ENCODE measurements at regions not wholly inside any gene's neighbourhood (a gene's known extent, or its start where the extent isn't known, plus 50 kb on each side); places are given as distances from the start of the nearest gene placed in this dataset.

DNA sequence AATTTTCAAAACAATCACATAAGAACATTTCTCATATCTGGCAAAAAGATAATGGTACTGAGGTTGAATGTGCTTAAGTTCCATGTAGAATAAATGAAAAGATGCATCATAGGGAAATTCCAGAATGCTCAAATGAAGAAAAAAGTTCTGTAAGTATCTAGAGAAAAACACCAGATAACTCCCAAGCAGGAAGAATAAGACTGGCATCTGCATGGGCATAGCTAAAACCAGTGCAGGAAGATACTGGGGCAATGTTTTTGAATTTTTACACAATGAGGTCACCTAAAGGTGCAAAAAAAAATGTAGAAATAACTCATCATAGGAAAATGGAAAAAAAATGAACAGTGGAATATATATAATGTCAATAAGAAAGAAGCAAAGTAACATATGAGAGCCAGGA, 275.2 kb downstream of the BAMBI start:
- no peak for DNase-seq

DNA sequence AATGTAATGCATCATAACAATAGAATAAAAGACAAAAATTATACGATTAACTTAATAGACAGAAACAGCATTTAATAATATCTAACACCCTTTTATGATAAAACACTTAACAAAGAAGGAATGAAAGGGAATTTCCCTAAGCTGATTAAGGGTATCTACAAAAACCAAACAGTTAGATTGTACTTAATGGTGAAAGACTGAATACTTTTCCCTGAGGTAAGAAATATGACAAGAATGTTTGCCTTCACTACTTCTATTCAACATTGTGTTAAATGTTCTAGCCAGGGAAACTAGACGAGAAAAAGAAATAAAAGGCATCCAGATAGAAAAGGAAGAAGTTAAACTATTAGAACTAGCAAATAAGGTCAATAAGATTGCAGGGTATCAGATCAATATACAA, 276.9 kb downstream of the BAMBI start:
- DNase-seq = no peak

DNA sequence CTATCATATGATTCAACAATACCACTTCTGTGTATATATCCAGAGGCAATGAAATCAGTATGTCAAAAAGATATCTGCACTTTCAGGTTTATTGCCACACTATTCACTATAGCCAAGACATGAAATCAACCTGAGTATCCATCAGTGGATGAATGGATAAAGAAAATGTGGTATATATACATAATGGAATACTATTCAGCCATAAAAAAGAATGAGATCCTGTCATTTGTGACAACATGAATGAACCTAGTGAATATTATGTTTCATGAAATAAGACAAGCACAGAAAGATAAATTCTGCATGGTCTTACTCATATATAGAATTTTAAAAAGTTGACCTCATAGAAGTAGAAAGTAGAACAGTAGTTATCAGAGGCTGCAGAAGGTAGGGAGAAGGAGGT, 281.1 kb downstream of the BAMBI start:
- DNase-seq = no peak

DNA sequence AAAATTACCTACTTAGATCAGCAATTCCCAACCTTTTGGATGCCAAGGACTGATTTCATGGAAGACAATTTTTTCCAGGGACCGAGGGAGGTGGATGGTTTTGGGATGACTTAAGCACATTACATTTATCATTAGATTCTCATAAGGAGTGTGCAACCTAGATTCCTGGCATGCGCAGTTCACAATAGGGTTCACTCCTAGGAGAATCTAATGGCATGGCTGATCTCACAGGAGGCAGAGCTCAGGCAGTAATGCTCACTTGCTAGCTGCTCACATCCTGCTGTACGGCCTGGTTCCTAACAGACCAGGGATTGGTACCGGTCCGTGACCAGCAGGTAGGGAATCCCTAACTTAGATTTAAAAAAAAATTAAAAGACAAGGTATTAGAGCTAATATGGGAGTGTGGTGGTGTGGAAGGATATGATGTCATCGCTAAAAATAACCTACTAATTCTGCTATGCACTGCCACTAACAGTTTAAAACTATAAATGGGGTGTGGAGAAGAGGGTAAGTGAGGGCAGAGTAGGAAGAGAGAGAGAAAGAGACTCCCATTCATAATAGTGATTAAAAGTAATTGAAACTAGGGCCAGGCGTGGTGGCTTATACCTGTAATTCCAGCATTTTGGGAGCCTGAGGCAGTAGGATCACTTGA, 282.7 kb downstream of the BAMBI start:
- DNase-seq = no peak

DNA sequence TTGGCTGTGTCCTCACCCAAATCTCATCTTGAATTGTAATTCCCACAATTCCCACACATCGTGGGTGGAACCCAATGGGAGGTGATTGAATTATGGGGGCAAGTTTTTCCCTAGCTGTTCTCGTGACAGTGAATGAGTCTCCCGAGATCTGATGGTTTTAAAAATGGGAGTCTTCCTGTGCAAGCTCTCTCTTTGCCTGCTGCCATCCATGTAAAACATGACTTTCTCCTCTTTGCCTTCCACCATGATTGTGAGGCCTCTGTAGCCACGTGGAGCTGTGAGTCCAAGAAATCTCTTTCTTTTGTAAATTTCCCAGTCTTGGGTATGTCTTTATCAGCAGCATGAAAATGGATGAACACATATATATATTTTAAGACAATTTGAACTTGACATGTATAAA, 285.4 kb downstream of the BAMBI start:
- DNase-seq = no peak

DNA sequence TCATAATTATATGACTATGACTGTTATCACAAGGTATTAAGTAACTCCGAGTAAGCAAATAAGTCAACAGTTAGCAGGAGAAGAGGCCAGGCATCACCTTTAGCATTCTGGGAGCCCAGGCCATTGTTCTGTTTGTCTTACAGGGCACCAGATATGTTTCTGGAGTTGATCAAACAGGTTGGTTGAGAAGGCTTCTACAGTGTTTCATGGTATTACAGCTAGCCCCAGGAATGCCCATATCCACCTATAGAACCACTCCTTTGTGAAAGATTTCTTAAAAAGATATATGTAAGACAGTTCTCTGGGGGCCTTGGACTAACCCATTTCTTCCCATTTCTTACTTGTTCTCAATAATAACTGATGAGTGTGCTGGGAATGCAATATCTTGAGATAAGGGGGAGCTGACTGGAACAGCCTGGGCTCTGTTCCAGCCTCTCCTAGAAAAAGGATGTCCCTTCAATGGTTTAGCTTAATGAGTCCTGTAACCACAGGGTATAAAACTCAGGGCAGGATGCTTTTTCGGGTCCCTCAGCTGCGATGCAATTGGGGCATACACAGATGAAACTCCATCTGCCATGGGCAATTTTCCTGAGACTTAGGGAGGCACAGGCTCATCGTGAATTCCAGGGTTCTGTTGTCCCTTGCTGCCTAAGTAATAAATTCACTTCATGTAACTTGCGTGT, 286.4 kb downstream of the BAMBI start:
- no peak for DNase-seq

DNA sequence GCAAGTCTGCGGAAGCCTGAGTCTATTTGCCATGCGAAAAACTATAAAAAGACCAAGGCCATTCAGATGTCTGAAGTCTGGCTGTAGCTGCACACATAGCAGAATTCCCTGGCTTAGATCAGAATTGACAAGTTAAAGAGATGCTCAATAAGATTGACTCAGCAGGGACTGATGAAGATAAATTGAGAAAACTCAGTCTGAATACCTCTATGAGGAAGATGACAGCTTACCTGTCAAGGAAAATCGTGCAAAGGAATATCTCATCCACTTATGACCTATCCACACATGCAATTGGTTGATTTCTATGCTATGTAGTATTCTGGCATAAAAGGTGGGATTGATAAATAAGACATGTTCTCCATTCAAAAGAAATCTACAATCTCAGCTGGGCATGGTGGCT, 288.6 kb downstream of the BAMBI start:
- DNase-seq = no peak

DNA sequence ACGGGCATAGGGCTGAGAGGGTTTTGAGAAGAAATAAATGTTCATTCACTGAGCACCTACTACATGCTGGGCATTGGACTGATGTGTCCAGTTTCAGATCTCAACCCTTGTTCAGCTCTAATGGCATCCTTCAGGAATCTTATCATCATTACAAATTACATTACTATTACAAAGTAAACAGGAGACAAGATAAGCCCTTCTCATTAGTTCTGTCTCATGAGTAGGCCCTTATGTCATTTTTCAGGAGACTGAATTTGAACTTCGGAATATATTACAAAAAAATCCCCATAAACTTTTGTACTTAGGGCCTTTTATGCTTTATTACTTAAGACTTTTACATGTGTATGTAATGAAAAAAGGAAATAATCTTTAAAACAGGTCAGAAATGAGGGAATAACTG, 289.7 kb downstream of the BAMBI start:
- DNase-seq = no peak

DNA sequence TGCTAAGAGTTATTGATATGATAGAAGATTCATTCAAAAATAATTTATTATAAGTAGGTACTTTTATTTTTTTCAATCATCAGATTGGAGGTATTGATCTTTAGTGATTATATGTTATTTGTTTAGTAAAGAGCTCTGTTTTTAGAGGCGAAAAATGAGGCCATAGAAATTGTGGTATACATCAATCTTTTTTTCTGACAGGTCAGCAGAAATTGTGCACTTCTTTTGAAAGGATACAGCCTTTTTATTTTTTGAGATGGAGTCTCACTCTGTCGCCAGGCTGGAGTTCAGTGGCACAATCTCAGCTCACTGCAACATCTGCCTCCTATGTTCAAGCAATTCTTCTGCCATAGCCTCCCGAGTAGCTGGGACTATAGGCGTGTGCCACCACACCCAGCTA, 292.1 kb downstream of the BAMBI start:
- DNase-seq = no peak

DNA sequence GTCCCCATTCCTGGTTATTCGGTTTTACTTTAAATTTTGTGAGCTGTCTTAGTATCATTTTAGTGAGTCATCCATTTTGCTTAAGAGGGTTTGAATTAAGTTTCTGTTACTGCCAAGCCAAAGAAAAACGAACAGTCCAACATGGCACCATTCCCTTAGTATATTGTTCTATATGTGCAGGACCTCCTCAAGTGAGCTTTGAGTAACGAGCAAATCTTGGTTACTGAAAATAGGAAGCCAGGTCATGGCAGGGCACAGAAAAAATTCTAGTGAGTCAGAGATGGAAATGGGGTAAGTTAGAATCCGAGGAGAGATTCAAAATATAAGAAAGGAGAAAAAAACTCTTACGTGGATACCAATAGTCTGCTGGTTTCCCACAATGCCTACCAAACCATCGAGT, 292.9 kb downstream of the BAMBI start:
- DNase-seq = no peak

DNA sequence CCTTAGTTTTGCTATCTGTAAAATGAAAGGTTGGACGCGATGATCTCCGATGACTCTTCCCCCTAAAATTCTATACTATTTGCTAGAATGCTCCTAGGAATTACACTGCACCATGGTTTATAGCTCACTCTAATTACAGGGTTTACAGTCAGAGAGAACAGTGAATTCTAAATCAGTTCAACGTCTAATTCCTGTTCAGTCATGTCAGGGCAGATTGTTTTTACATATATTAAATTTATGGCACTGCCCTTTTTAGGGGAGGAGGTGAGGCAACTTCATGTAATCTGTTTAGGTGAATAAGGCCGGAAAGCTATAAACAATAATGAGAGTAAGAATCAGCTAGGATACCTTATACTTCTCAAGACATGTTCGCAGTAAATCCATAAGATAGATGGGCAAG, 293.9 kb downstream of the BAMBI start:
- DNase-seq = no peak

DNA sequence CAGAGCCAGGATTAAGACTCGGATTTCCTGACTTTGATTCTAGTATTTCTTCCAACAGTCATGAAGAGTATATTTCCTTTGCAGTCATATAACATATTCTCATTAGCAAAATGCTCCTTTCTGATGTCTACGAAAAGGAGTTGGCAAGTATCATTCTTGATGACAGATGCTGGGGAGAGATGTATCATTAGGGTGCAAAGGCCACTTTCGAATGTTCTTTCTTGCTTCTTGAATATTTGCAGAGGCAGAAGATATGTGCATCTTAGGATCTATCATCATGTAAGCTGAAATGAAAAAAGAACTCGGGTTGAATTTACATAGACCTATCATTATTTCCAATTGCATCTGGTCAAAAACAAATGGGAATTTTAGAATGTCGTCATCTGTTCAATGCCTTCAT, 294.4 kb downstream of the BAMBI start:
- no peak for DNase-seq

DNA sequence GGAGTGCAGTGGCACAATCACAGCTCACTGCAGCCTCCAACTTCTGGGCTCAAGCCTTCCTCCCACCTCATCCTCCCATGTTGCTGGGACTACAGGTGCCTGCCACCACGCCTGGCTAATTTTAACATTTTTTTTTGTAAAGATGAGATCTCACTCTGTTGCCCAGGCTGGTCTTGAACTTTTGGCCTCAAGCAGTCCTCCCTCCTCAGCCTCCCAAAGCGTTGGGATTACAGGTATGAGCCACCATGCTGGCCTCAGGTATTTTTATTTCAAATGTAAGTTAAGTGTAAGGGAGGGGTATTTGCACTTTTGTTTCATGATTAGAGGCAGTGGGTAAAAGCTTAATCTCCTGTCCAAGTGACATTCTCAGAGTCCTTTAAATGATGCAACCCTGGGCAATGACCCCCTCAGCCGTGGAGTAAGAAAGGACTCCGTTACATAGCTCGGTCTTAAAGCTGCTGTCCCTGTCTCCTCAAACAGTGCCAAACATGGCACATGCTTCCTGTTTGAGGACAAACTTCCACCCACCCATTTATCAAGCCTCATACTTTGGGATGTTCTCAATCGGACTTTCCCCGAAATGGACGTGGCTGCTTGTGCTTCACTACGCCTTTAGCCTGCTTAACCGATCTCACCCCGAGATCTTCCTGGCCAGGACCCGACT, 296.1 kb downstream of the BAMBI start:
- no peak for DNase-seq

DNA sequence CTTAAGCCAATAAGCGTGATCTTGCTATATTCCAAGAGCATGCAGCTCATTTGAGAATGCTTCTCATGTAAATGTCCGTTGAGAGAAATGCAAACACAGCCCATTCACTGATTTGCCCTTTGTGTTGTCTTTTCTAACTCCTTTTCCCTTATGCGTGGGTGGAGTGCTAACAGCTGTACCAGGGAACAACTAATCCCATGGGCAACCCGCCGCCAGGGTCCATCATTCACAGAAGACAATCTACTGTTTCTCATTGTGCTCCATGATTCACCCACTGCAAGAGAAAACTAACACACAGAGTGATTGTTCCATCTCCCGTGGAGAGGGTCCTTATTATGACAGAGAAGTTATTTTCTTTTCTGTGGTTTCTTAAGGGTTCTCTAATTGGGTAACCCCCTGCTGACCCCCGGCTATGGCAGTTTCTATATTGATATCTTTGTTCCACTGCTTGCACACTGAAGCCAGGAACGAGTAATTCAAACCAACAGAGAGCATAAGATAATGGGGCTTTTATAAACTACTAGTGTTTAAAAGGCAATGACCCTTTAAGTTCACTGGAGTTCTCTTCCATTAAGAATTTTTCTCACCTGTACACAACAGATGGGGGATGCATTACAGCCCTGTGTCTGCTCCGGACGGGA, 298.7 kb downstream of the BAMBI start:
- DNase-seq = peak in 9 of 56 donors; percentile 1 to 65 (median 10)

DNA sequence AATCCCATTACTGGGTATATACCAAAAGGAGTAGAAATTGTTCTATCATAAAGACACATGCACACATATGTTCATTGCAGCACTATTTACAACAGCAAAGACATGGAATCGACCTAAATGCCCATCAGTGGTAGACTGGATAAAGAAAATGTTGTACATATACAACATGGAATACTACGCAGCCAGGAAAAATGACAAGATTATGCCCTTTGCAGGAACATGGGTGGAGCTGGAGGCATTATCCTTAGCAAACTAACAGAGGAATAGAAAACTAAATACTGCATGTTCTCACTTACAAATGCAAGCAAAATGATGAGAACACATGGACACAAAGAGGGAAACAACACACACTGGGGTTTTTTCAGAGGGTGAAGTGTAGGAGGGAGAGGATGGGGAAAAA, 300.2 kb downstream of the BAMBI start:
- no peak for DNase-seq

DNA sequence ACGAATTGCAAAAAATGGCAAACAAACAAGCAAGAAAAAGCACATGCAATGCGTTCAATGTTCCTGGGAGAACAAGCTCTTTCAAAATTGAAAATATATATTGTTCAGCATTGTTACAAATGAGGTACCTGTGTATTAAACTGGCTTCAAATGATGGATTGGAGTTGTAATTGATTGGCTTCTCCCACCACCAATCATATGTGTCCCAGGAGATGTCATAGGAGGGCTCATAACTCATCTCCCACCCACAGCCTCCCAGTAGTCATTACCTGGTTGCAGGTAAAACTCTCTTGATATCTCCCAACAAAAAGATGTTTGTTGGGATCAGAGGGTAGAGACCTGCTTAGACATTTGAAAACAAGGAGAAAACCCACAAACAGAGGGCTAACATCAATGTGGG, 302.9 kb downstream of the BAMBI start:
- no peak for DNase-seq

DNA sequence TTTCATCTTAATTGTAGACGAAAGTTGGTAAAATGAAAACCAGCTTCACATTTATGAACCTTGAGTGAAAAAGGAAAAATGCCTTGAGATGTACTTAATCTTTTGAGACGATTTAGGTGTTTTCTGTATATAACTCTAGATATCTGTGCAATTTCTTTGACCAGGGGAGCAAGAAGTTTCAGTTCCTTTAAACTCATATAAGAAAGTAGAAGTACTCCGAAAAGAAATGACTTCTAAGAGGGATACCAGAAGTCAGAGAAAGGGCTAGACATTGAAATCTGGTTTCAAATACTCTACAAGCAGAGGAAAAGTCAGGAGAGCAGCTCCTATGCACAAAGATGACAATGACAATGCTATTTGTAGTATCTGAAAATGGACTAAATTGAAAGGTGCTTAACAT, 303.7 kb downstream of the BAMBI start:
- DNase-seq = no peak

DNA sequence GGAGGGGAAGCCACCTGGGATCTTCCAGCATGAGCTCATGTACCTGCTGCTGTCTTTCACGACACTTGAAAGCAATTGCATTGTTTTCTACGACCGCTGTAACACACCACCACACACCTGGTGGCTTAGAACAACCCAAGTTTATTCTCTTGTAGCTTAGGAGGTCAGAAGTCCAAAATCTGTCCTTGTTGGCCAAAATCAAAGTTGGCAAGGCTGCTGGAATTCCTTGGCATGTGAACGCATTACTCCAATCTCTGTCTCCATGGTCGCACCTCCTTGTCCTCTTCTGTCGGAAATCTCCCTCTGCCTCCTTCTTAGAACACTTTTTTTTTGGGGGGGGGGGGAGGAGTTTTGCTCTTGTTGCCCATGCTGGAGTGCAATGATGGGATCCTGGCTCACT, 305.7 kb downstream of the BAMBI start:
- no peak for DNase-seq

DNA sequence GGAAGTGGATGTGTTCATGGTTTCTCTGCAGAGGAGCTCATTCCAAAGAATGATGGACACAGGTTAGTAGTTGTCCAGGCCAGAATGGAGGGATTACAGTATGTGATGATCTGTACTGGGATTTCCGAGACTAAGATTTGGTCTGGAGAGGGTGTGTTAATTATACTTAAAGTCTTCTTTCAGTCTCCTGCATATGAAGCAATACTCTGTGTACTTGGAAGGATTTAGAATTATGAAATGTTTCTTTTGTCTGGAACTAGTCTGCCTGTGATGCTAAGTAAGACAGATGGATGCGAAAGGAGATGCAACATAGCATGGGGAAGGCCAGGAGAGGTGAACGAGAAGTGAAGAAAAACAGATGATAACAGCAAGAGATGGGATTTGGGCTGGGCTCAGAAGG, 305.1 kb upstream of the LYZL1 start:
- DNase-seq = no peak

DNA sequence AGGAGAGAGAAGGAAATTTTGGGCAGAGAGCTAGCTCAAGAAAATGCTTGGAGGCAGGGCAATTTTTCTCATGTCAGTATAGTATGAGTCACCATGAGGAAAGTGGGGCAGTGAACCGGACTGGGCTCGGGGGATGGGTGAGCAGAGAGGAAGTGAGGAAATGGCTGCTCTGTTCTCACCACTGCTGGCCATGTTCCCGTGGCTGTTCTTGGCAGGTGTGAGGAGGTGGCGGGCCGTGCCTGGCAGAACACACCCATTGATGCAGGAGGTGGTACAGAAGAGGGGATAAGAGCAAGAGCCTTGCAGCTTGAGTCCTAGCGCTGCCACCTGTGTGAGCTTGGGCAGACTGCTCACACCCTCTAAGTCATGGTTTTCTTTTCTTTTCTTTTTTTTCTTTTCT, 304.4 kb upstream of the LYZL1 start:
- peak in 11 of 56 donors; percentile 4 to 58 (median 12) for DNase-seq

DNA sequence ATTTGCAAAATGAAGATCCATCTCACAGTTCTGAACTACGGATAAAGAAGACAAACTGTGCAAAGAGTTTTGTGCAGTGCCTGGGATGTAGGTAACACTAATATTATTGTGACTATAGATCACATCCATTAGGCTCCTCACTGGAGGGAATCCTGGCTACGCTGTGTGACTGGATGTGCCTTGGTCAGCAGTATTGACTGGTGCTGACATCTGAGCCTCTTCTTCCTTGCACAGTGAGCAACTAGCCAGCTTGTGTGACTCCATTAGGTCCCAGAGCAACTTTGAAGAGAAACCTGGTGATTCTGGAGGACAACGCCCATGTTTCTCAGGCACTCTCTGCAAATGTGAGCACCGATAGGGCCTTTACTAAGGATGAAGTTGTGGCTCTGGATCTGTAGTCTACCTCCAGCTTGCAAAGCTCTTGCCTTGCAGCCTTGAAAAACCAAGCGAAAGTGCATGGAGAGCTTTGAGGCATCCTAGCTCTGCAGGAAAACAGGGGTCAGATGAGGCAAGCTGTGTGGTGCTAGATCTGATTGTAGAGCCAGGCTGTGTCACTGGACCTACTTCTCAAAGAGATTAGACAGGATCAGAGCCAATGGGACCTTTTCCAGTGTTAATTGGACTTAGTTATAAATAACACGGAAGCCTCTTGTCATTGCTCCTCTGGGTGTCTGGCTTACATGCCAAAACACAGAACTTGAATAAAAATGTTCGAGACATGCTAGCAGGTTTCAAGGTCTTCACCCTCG, 303.6 kb upstream of the LYZL1 start:
- no peak for DNase-seq
